COLO668 (cell line): ENCODE measurements at regions not wholly inside any gene's neighbourhood (a gene's known extent, or its start where the extent isn't known, plus 50 kb on each side); places are given as distances from the start of the nearest gene placed in this dataset.

Experiments used
- DNase-seq: peaks from one replicate; lab custom pipeline; 2025; ENCODE audit not compliant: unreplicated experiment; lab: John Stamatoyannopoulos, UW

DNA sequence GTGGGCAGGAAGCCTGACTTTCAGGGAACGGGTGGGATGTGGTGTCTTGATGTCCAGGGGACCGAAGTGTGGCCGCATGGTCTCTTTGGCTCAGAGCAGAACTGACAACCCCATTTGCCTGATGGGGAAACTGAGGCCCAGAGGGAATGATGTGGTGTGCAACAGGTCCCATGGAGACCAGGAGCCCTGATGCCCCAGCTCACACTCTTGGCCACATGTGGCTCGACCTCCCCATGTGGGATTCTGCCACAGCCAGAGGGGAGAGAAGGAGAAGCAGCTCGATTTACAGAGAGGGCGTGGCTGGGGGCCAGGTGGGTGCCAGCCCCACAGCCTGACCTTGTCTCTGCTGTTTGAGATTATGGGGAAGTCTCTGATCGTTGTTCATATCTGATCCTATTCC lies 128.1 kb downstream of the TEX29 start:
- DNase-seq: no peak

DNA sequence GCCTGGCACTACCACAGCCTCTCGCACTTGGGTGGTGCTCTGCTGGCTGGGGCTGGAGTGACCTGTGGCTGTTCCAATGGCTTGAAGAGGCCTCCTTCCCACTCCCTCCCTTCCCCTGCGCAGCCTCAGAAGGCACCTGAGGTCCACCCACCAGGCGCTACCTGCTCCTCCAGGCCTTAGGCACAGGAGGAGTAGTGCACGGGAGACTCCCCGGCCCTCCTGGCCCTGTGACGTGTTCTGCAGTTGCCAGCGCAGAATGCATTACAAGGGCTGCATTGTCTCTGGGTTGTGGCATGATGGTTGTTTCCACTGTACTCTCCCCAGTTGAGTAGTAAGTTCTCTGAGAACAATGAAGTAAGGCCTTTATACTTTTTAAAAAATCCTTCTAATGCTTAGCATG lies 128.6 kb downstream of the TEX29 start:
- DNase-seq: no peak

DNA sequence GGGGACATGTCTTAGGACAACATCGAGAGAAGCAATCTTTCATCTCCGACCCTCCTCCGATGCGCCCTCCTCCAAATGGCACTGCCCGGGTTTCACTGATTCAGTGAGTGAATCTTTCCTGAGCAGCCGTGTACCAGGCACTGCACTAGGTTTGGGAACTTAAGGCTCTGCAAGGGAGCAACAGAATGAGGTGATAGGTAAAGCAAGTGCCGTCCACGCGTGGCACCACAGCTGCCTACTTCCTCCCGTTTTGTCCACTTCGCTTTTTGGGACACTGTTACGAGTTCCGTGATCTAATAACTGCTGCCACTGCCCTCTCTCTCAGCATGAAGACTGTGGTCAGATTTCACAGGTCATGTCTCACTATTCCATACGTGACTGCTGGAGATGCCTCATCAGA lies 131.0 kb downstream of the TEX29 start:
- DNase-seq: no peak

DNA sequence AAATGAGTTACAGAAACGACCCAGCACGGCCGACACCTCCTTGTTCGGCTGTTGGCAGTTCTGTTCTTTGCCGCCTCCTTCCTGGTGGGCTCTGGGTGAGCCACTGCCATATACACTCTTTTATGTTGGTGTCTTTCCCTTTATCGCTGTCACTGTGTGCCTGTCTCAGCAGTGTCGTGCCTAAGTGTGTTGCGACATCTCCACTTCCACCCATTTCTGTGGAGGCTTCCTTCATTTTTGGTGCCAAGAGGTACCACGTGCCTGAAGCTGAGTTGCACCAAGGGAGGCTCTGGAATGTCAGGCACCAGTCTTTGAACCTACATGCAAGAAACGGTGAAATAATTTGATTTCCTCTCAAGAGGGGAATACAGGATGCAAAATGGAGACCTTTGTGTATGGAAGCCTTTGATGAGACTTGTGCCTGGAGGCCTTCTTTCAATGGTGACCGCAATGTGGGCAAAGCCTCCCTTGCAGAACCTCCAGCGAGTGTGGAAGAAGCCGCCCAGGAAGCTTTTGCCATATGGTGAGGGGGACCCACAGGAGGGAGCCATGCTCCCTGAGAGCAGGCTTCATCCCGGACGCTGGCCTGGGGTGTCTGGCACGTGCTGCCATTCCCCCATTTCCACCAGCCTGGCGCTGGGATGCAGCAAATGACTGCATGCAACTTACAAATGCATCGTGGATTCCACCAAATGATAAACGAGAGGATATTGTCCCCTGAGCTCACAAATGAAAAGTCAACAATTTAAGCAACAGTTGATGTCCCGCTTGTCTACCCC lies 136.2 kb downstream of the TEX29 start:
- no peak for DNase-seq

DNA sequence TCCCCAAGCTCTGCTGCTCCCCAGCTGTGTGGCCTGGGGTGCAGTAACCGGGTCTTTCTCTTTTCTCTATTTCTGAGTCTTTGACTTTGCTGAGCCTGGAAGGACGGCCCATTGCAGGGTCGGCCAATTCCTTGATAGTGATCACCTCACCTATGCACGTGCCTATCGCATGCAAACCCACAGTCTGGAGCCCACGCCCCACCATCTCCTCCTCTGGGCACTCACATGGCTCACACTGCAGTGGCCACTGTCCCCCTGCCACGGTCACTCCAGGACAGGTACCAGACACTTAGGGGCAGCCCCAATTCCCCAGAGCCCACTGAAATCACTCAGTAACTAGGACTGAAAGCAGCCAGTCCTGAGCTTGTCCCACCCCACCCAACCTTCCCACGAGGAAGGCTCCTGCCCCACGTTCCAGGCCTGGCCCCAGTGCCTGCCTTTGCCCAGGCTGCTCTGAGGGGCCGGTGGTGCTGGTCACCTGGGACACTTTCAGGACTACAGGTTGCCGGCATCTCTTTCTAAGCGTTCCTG lies 137.6 kb downstream of the TEX29 start:
- no peak for DNase-seq

DNA sequence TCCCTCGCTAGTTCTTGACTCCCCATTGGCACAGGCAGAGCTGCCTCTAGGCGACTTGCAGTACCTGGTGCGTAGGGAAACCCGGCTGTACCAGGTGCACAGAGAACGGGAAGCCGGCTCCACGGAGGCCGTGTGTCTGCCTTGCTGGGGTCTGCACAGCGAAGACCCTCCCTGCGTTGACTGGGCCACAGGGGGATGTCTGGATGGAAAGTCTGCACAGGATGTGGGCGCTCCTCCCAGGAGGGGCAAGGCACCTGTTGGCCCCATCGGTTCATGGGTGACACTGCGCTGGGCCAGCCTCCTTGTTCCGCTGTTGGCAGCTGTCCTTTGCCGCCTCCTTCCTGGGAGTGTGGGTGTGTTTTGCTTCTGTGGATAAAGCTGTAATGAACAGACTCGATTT lies 138.3 kb downstream of the TEX29 start:
- DNase-seq: no peak

DNA sequence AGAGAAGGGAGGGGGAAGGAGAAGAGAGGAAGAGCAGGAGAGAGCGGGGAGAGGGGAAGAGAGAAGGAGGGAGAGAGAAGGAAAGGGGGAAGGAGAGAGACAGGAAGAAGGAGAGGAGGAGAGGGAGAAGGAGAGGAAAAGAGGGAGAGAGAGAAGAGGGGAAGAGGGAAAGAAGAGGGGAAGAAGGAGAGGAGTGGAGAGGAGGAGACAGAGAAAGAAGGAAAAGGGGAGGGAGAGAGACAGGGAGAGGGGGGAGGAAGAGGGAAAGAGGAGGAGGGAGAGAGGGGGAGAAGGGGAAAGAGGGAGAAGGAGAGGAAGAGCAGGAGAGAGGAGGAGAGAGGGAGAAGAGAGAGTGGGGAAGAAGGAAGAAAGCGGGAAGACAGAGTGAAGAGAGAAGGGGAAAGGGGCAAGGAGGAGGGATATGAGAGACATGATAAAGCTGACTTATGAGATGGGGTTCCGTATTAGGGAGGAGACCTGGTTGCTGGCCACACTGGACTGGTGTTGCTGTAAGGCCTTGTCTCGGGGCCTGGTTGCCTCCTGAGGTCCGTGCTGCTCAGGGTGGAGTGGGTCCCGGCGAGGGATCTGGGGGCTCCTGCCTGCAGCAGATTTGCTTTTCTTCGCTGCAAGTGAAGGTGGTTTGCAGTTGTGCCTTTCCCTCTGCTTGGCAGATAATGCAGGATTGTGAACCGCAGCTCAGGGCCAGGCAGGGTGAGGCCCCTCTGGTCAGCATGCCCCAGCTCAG lies 139.5 kb downstream of the TEX29 start:
- no peak for DNase-seq

DNA sequence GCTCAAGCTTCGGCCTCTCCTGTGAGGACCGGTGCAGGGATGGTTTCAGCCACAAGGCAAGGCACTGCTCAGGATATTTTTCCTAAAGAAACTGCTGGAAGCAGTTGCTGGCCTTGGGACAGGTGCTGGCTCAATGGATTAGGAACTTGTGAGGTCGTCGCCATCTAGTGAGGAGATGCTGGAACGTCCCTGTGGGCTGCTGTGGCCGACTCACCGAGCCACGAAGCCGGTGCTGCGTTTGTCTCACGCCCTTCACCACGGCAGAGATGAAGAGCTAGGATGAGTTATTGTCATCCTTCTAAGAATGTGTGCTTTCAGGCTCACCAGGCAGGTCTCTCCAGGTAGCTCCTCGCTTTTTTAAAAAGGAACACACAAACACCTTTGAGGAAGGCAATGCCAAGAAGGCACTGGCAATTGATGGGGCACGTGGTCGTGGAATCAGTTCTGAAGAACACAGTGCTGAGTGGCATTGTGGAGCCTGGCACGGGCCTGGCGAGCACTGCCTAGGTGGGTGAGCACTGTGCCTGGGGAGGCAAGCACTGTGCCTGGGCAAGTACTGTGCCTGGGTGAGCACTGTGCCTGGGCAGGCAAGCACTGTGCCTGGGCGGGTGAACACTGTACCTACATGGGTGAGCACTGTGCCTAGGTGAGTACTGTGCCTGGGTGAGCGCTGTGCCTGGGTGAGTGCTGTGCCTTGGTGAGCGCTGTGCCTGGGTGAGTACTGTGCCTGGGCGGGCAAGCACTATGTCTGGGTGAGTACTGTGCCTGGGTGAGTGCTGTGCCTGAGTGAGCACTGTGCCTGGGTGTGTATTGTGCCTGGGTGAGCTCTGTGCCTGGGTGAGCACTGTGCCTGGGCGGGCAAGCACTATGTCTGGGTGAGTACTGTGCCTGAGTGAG lies 140.4 kb downstream of the TEX29 start:
- peak; percentile 73 for DNase-seq

DNA sequence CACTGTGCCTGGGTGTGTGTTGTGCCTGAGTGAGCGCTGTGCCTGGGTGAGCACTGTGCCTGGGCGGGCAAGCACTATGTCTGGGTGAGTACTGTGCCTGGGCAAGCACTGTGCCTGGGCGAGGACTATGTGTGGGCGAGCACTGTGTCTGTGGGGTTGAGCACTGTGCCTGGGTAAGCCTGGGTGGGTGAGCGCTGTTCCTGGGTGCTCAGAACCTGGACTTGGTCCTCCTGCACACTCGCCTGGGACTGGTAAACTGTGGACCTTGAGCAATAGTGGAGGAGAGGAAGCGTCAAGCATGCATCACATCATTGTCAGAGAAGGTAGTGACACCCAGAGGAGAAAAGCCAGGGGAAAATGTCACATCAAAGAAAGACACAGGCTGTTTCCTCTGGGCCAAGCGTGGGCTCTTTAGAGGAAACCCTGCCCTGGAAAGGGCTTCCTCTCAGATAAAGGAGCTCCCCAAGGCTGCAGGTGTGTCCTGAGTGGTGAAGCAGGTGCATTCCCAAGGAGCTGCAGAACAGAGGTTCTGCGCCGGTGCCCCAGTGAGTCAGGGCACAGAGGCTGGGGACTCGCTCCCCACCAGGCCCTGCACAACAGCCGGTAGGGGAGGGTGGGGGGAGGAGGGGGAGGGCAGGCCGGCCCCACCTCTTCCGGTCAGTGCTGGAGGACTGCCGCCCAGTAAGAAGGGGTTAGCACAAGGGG lies 141.2 kb downstream of the TEX29 start:
- no peak for DNase-seq

DNA sequence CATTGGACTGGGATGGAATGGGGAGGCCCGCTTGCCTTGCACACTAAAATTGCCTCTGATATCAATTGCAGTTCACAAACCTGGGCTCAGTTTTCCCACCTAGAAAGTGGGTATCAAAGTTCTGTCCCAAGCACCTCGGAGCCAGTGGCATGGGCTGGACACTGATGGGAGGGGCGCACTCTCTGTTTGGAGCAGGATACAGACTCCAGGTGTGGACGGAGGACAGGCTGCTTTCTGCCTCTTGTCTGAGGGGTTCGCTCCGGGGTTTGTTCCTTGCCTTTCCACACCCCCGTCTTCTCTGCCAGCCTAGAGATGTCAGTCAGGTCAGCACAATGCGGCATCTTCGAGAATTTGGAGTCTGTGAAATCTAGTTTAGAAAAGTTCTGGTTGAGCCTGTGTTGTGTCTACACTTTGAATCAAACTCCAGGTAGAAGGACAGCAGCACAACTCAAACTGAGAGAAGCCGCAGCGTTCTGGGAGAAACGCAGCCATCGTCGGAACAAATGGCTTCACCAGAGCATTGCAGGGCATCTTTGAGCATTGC lies 141.9 kb downstream of the TEX29 start:
- DNase-seq: no peak

DNA sequence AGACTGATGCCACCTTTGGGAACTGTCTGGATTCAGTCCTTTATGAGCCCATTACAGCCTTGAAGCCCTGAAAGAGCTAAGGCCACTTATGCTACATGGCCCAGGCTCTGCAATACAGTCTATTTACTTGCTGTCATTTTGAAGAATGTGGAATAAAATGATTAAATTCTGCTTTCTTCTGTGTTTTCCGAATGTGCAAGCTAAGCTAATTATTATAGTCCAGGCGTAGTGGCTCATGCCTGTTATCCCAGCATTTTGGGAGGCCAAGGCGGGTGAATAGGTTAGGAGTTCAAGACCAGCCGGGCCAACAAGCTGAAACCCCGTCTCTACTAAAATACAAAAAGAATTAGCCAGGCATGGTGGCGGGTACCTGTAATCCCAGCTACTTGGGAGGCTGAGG lies 142.5 kb downstream of the TEX29 start:
- no peak for DNase-seq

DNA sequence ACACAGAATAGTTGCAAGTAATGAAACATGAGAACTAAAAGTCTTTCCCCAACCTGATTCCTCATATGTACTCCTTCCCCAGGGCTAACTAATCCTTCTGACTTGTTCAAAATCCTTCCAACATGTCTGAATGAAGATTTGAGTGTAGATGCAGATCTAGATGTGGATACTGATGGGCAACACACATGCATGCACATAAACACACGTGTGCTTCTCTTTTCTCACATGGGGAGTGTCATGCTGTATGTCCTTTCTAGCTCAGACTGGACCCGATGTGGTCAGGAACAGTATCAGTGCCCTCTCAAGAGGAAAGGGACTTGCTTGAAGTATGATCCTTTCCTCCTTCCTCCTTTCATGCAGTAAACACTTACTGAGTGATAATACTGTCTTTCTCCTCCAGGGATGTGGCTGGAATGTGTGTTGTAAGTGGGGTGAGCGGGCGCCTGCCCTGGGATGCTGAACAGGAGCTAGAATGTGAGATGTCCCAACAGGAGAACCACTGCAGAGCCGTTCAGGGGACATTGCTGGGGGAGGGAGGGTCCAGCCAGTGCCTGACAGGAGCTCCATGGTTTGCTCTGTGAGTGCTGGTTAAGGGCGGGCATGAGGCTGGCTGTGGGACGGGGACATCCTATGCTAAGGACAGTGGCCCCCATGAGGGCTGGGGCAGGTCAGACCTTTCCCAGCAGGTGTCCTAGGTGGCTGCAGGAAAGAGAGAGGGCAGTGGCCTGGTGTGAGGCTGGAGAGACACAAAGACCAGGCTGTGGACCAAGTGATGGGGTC lies 146.9 kb downstream of the TEX29 start:
- DNase-seq: no peak

DNA sequence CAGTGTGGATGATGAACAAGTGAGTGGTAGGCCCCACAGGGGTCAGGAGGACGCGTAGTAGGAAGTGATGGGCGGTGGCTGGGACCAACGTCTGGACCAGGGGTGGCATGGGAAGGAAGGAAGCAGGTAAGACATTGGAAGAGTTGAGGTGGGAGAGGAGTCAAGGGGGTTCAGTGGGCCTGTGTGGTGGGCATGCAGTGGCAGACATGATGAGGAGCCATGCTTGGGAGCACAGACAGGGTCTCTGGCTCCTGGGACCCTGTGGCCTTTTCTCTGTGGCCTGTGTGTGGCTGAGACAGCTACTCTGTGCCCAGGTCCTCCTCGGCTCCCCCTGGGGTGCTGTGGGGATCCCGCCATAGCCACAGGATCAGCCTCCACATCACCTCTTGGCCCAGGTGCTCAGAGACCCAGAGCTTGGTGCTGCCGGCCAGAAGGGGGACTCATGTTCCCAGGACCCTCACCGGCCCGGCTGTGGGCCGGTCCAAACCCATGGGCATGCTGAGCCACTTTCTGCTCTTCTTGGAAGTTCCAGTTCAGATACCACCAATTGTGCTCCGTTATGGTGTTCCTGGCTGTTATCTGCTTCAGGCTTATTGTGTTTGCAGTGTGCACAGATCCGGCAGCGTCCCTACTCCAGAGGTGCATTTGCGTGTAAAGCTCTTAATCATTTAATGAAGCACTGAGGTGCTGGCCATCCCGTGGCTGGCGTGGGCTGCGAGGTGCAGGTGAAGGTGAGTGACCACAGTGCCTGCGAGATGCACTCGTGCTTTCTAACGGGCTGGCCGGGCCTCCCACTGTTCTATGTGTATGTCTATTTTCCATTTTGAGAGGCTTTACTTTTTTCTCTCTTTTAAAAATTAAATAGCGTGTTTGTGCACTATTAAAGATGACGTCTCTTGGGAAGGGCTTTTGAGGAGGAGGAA lies 147.9 kb downstream of the TEX29 start:
- no peak for DNase-seq

DNA sequence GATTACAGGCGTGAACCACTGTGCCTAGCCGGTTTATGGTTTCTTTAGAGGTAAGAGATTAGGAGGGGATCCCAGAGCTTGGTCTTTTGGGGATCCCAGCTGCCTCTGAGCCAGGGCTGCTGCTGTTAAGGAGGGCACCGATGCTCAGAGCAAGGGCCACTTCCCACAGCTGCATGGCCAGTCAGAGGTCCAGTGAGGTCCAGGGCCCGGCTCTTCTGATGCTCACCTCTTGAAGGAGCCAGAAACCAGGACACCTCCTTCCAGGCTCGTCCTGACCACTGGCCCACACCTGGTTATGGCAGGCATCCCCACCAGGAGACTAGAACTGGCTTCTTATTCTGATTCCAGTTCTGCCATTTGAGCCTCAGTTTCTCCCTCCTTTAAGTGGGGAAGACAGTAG lies 149.0 kb downstream of the TEX29 start:
- DNase-seq: no peak

DNA sequence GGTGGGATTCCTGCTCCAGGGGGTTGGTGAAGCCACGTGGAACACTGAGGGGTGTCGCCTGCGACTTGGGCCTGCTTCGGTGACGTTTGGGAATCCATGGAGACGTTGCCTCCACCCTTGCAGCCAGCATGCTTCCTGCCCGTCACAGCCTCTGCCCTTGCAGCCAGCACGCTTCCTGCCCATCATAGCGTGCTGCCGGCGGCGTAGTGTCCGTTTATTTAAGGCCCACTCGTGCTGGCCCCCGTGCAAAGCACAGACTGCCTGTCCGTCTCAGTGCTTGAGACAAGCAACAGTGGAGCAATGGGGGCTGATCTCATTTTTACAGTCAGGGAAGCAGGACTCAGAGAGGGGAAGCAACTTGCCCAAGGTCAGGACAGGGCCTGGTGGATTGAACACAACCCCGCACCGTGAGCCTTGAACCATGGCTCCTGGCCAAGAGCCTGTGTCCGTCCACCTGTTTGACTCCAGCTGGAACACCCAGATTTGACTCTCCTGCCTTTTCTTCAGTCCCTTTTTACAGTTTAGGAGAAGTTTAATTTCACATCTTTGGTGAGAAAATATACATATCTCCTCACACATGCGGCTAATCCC lies 149.6 kb downstream of the TEX29 start:
- no peak for DNase-seq

DNA sequence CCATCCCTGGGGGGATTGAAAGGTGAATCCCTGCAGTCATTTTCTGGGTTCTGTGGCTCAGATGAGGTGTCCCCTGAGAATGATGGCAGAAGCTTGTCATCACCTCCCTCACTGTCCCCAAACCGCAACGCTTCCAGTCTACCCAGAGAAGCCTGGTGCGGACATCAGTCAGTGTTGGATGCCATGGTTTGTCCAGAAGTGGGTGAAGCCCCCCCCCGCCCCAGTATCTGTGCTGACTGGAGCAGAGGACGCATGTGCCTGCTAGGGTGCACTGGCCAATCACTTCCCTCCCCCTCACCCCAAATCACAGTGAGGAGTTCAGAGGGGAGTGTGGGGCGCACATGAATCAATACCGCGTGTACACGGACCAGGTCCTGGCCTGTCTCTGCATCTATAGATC lies 150.5 kb downstream of the TEX29 start:
- no peak for DNase-seq

DNA sequence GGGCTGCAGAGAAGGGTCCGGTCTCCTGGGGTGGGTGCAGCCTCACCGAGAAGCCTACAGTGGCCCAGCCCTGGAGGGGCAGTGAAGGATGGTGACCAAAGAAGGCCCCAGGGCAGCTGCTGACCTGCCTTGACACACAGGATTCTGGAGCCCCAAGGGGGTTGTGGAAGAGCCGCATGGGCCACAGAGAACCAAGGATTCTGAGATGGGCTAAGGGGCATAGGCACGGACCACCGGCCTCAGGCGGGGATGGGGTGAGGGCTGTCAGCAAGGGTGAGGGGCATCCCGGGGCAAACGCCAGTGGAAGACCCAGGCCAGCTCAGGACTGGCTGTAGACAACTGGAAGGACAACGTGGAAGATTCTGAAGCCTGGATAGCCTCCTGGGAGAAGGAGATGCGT lies 151.6 kb downstream of the TEX29 start:
- no peak for DNase-seq
